Esophagus muscularis mucosa (tissue), 3 donors: ENCODE measurements at regions not wholly inside any gene's neighbourhood (a gene's known extent, or its start where the extent isn't known, plus 50 kb on each side); places are given as distances from the start of the nearest gene placed in this dataset.

Experiments used
- POLR2AphosphoS5 ChIP-seq, 2 donors: sonication (generic); formaldehyde crosslinking; IDR thresholded peaks; one replicate each; pipeline ENCODE4 v1.6.1; 2017; ENCODE audit warnings: antibody characterized with exemption in 2 of 2
- TF ChIP-seq, protein P1 (sequence below), 3 experiments: fragments of 200-600 bp in 2 of 3; fragments of 450-650 bp in 1 of 3; sonication (generic) in 2 of 3; IDR thresholded peaks; one replicate each; pipeline ENCODE4 v1.5.1; 2017 to 2019; ENCODE audit warnings: antibody characterized with exemption in 3 of 3, mild to moderate bottlenecking in 2 of 3, moderate library complexity in 1 of 3

DNA sequence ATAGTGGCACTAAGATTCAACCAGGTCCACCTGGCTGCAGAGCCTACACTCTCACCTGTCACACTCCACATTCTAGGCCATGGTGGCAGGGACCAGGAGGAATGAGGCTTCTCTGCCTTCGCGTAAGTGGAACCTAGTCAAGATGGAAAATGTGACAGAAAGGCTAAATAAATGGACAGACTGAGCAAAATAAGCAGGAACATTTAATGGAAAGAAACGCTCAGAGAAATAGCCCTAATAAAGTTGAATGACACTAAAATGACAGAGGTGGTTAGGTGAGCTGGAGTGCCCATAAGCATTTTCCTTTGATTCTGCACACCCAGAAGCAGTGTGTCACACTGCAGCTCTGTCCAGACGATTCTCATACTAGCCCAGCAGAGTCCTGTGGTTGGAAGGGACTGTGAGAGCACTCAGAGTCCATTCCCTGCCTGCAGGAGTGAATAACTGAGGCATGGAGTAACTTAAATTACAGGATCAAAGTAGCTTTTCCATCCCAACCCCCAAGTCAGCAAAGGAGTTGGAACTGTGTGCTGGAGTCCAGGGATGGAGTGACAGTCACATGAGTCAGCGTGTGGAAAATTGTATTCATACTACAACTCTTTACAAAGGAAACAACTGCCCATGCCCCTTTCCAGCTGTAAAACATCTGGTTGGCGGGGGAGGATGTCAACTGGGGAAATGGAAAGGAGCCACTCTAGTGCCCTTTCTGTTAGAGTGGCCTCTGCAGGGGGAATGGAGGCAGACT, 105.4 kb upstream of the LGALSL start:
- TF ChIP-seq, protein P1, sequence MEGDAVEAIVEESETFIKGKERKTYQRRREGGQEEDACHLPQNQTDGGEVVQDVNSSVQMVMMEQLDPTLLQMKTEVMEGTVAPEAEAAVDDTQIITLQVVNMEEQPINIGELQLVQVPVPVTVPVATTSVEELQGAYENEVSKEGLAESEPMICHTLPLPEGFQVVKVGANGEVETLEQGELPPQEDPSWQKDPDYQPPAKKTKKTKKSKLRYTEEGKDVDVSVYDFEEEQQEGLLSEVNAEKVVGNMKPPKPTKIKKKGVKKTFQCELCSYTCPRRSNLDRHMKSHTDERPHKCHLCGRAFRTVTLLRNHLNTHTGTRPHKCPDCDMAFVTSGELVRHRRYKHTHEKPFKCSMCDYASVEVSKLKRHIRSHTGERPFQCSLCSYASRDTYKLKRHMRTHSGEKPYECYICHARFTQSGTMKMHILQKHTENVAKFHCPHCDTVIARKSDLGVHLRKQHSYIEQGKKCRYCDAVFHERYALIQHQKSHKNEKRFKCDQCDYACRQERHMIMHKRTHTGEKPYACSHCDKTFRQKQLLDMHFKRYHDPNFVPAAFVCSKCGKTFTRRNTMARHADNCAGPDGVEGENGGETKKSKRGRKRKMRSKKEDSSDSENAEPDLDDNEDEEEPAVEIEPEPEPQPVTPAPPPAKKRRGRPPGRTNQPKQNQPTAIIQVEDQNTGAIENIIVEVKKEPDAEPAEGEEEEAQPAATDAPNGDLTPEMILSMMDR (IDR thresholded peaks at IDR 0.05) = no peak
- TF ChIP-seq POLR2AphosphoS5 (IDR thresholded peaks at IDR 0.05) = no peak
